HG02678 (cell line): ENCODE measurements at regions not wholly inside any gene's neighbourhood (a gene's known extent, or its start where the extent isn't known, plus 50 kb on each side); places are given as distances from the start of the nearest gene placed in this dataset.

Experiments
- ATAC-seq: cut with Tn5 transposase; IDR thresholded peaks from one replicate; pipeline ENCODE4 v1.9.1; 2021; ENCODE audit warnings: mild to moderate bottlenecking, moderate library complexity; ENCODE audit not compliant: unreplicated experiment

GRCh38 chr2:121895723-121896571 is 140.5 kb downstream of the TSN start:
- ATAC-seq: no peak

- ATAC-seq: peak; percentile 64
Measured at GRCh38 chr2:121897335-121897970, 142.0 kb downstream of the TSN start.

GRCh38 chr2:121898483-121898882 is 143.0 kb downstream of the TSN start:
- ATAC-seq: no peak

GRCh38 chr2:121900391-121900790 is 144.9 kb downstream of the TSN start:
- ATAC-seq: no peak

- peak; percentile 62 for ATAC-seq
Measured at GRCh38 chr2:121902171-121902591, 146.7 kb downstream of the TSN start.

GRCh38 chr2:121902616-121903015 is 147.2 kb downstream of the TSN start:
- ATAC-seq: peak; percentile 32

- ATAC-seq: no peak
Measured at GRCh38 chr2:121903037-121903689, 147.7 kb downstream of the TSN start.

GRCh38 chr2:121904656-121905055 is 149.2 kb downstream of the TSN start:
- no peak for ATAC-seq

- no peak for ATAC-seq
Measured at GRCh38 chr2:121905201-121905600, 149.8 kb downstream of the TSN start.

GRCh38 chr2:121906170-121906569 is 150.7 kb downstream of the TSN start:
- no peak for ATAC-seq

- ATAC-seq: no peak
Measured at GRCh38 chr2:121907928-121908327, 152.5 kb downstream of the TSN start.

- no peak for ATAC-seq
Measured at GRCh38 chr2:121910139-121910538, 154.7 kb downstream of the TSN start.

- no peak for ATAC-seq
Measured at GRCh38 chr2:121911036-121911435, 155.6 kb downstream of the TSN start.

GRCh38 chr2:121917143-121917542 is 161.7 kb downstream of the TSN start:
- no peak for ATAC-seq

- no peak for ATAC-seq
Measured at GRCh38 chr2:121918231-121918630, 162.8 kb downstream of the TSN start.

GRCh38 chr2:121919803-121920202 is 164.4 kb downstream of the TSN start:
- no peak for ATAC-seq

GRCh38 chr2:121925466-121925865 is 170.0 kb downstream of the TSN start:
- ATAC-seq: no peak

GRCh38 chr2:121943285-121943684 is 187.8 kb downstream of the TSN start:
- no peak for ATAC-seq

- no peak for ATAC-seq
Measured at GRCh38 chr2:121944072-121944831, 188.8 kb downstream of the TSN start.

- no peak for ATAC-seq
Measured at GRCh38 chr2:121947674-121948073, 192.2 kb downstream of the TSN start.

- ATAC-seq: no peak
Measured at GRCh38 chr2:121949271-121949670, 193.8 kb downstream of the TSN start.
